Activated B cell treated with CpG ODN at 0.5 μM for 24 hours (primary cell): ENCODE measurements at regions not wholly inside any gene's neighbourhood (a gene's known extent, or its start where the extent isn't known, plus 50 kb on each side); places are given as distances from the start of the nearest gene placed in this dataset.
"Not testable (repeated sequence)": the region's sequence is repeated elsewhere in the genome, so short reads cannot be mapped to it uniquely, and the experiment has no call there.

ENCODE experiments used
- ATAC-seq: fragments of 200-7000 bp; cut with Tn5 transposase; one replicate; pipeline ENCODE4 v1.10.0; 2021; ENCODE audit warnings: low read depth, mild to moderate bottlenecking, moderate library complexity
- CTCF ChIA-PET: fragments of 350-600 bp; sonication (Branson Sonifier 250); formaldehyde crosslinking; loops from one replicate; lab custom pipeline; 2021; ENCODE audit warnings: antibody characterized with exemption; lab: Charles Lee
- POLR2A ChIA-PET: fragments of 350-600 bp; sonication (Branson Sonifier 250); formaldehyde crosslinking; loops from one replicate; lab custom pipeline; 2021; ENCODE audit warnings: antibody characterized with exemption; lab: Charles Lee
- DNase-seq: peaks from one replicate; pipeline ENCODE4 v3.0.0; 2022
- H3K27ac Mint-ChIP-seq: one replicate; pipeline ENCODE4 v1.8.0; 2020; ENCODE audit warnings: mixed read lengths
- H3K27me3 Mint-ChIP-seq: one replicate; pipeline ENCODE4 v1.8.0; 2021; ENCODE audit warnings: mixed read lengths
- H3K36me3 Mint-ChIP-seq: one replicate; pipeline ENCODE4 v1.8.0; 2021; ENCODE audit warnings: low read depth, mixed read lengths
- H3K4me1 Mint-ChIP-seq: one replicate; pipeline ENCODE4 v1.8.0; 2021; ENCODE audit warnings: mixed read lengths
- H3K4me3 Mint-ChIP-seq: one replicate; pipeline ENCODE4 v1.8.0; 2020; ENCODE audit warnings: mild to moderate bottlenecking, mixed read lengths
- H3K9me3 Mint-ChIP-seq: one replicate; pipeline ENCODE4 v1.8.0; 2020; ENCODE audit warnings: mixed read lengths
- CTCF ChIP-seq: fragments of 200-600 bp; IDR thresholded peaks from one replicate; pipeline ENCODE4 v1.8.0; 2022; ENCODE audit warnings: antibody characterized with exemption, mild to moderate bottlenecking
- intact Hi-C: fragments of 100-400 bp; cut with micrococcal nuclease; formaldehyde crosslinking; loops from one replicate; pipeline ENCODE4 v1.15.1; 2024

- Mint-ChIP-seq H3K27me3 (peaks cover 5% of the 10 kb centered on the region), H3K27ac (no peak overlapping the region), H3K36me3 (no peaks in the 10 kb centered on the region), H3K4me3 (no peak overlapping the region), H3K4me1 (no peaks in the 10 kb centered on the region), H3K9me3 (no peaks in the 10 kb centered on the region)
- TF ChIP-seq CTCF, result no peak
- CTCF ChIA-PET, result no interaction called here
- POLR2A ChIA-PET, result no interaction called here
- ATAC-seq (no peak), DNase-seq (no peak)
- intact Hi-C loops, result no loop called here
These were observed 74.2 kb upstream of the RASSF8 start for GRCh38 chr12:25884024-25884919.

- no peak overlapping the region for H3K4me3 Mint-ChIP-seq
- no peaks in the 10 kb centered on the region for H3K4me1 Mint-ChIP-seq
- no peak for TF ChIP-seq CTCF
- no peak for DNase-seq
- ATAC-seq, result no peak
- no peaks in the 10 kb centered on the region for H3K9me3 Mint-ChIP-seq
- H3K36me3 Mint-ChIP-seq, result no peaks in the 10 kb centered on the region
- CTCF ChIA-PET, result no interaction called here
- intact Hi-C loops, result no loop called here
- POLR2A ChIA-PET, result no interaction called here
- H3K27me3 Mint-ChIP-seq, result peaks cover 6% of the 10 kb centered on the region
- H3K27ac Mint-ChIP-seq, result no peak overlapping the region
These were observed 73.6 kb upstream of the RASSF8 start for GRCh38 chr12:25884920-25885234.

GRCh38 chr12:25886396-25886795 is 72.1 kb upstream of the RASSF8 start:
- CTCF ChIA-PET, result no interaction called here
- TF ChIP-seq CTCF, result no peak
- H3K27ac Mint-ChIP-seq, result no peak overlapping the region
- intact Hi-C loops, result no loop called here
- H3K9me3 Mint-ChIP-seq, result no peaks in the 10 kb centered on the region
- H3K36me3 Mint-ChIP-seq, result no peaks in the 10 kb centered on the region
- H3K27me3 Mint-ChIP-seq, result peaks cover 6% of the 10 kb centered on the region
- no peak overlapping the region for H3K4me3 Mint-ChIP-seq
- POLR2A ChIA-PET, result no interaction called here
- no peak for ATAC-seq
- no peaks in the 10 kb centered on the region for H3K4me1 Mint-ChIP-seq
- no peak for DNase-seq

GRCh38 chr12:25887367-25887766 is 71.1 kb upstream of the RASSF8 start:
- H3K27ac Mint-ChIP-seq, result no peak overlapping the region
- POLR2A ChIA-PET, result no interaction called here
- ATAC-seq, result no peak

GRCh38 chr12:25889185-25889584 is 69.3 kb upstream of the RASSF8 start:
- H3K4me1 Mint-ChIP-seq, result no peaks in the 10 kb centered on the region

More at GRCh38 chr12:25887367-25887766, 71.1 kb upstream of the RASSF8 start:
- Mint-ChIP-seq H3K4me1 (no peaks in the 10 kb centered on the region), H3K36me3 (no peaks in the 10 kb centered on the region), H3K9me3 (no peaks in the 10 kb centered on the region), H3K27me3 (peaks cover 6% of the 10 kb centered on the region), H3K4me3 (no peak overlapping the region)
- CTCF ChIA-PET, result interaction anchor here (0.5 kb wide), 1 partner anchor 397 kb away, joined by 3 read pairs; no protein-coding TSS in a partner anchor
- no peak for TF ChIP-seq CTCF
- no peak for DNase-seq
- intact Hi-C loops, result no loop called here

GRCh38 chr12:25891095-25891494 is 67.4 kb upstream of the RASSF8 start:
- H3K4me1 Mint-ChIP-seq, H3K36me3 Mint-ChIP-seq, ATAC-seq, H3K27me3 Mint-ChIP-seq, H3K4me3 Mint-ChIP-seq, CTCF ChIA-PET, DNase-seq, intact Hi-C loops, POLR2A ChIA-PET, H3K27ac Mint-ChIP-seq, H3K9me3 Mint-ChIP-seq: not testable (repeated sequence)

More at GRCh38 chr12:25889185-25889584, 69.3 kb upstream of the RASSF8 start:
- no peaks in the 10 kb centered on the region for H3K36me3 Mint-ChIP-seq
- intact Hi-C loops, result no loop called here
- peaks cover 6% of the 10 kb centered on the region for H3K27me3 Mint-ChIP-seq
- H3K27ac Mint-ChIP-seq, result no peak overlapping the region
- no peaks in the 10 kb centered on the region for H3K9me3 Mint-ChIP-seq
- CTCF ChIA-PET, result no interaction called here
- DNase-seq (no peak), ATAC-seq (no peak)
- TF ChIP-seq CTCF, result no peak
- POLR2A ChIA-PET, result no interaction called here
- H3K4me3 Mint-ChIP-seq, result no peak overlapping the region
